SU-DHL-6 (cell line): ENCODE measurements at regions not wholly inside any gene's neighbourhood (a gene's known extent, or its start where the extent isn't known, plus 50 kb on each side); places are given as distances from the start of the nearest gene placed in this dataset.

Source experiments
- EZH2phosphoT487 ChIP-seq: fragments of 200-600 bp; sonication (generic), shearing (Covaris generic); conservative IDR thresholded peaks from 2 replicates; pipeline ENCODE4 v1.6.1; 2018; ENCODE audit warnings: mild to moderate bottlenecking, antibody characterized with exemption, low read length, moderate library complexity, mixed read lengths
- TF ChIP-seq, protein P1 (sequence below): fragments of 200-600 bp; sonication (generic); IDR thresholded peaks from one replicate; pipeline ENCODE4 v1.5.1; 2017; ENCODE audit warnings: antibody characterized with exemption, mild to moderate bottlenecking, low read length, moderate library complexity; ENCODE audit not compliant: insufficient read depth, poor library complexity, severe bottlenecking

DNA sequence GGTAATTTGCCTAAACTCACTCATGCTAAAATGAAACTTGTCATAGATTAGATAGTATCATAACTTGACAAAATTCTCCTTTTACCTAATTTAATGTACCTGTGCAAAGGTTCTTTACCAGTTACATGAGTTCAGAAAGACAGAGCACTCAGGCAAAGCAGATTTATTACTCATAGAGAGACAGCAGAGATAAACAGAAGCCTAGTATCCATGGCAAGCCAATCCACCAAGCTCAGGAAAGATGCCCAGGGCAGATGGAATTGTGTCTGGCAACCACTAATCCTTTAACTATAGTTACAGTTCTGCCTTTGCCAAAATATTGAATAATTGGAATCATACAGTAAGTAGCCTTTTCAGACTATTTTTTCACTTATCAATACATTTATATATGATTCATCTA is 826.2 kb downstream of the TECRL start:
- TF ChIP-seq, protein P1, sequence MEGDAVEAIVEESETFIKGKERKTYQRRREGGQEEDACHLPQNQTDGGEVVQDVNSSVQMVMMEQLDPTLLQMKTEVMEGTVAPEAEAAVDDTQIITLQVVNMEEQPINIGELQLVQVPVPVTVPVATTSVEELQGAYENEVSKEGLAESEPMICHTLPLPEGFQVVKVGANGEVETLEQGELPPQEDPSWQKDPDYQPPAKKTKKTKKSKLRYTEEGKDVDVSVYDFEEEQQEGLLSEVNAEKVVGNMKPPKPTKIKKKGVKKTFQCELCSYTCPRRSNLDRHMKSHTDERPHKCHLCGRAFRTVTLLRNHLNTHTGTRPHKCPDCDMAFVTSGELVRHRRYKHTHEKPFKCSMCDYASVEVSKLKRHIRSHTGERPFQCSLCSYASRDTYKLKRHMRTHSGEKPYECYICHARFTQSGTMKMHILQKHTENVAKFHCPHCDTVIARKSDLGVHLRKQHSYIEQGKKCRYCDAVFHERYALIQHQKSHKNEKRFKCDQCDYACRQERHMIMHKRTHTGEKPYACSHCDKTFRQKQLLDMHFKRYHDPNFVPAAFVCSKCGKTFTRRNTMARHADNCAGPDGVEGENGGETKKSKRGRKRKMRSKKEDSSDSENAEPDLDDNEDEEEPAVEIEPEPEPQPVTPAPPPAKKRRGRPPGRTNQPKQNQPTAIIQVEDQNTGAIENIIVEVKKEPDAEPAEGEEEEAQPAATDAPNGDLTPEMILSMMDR: no peak
- TF ChIP-seq EZH2phosphoT487: no peak
